ENCODE measurements at regions not wholly inside any gene's neighbourhood (a gene's known extent, or its start where the extent isn't known, plus 50 kb on each side); places are given as distances from the start of the nearest gene placed in this dataset.

GRCh38 chr16:79358188-79358587, 242.3 kb downstream of the MAF start:
- H3K9me1 ChIP-seq (ENCODE audit: control insufficient read depth, insufficient read depth, low read length) = no peaks in the 10 kb centered on the region
- no peak overlapping the region for H3K4me2 ChIP-seq (ENCODE audit: insufficient read depth, low read length)
- H3K36me3 ChIP-seq (ENCODE audit: control insufficient read depth, insufficient read depth, low read length) = no peaks in the 10 kb centered on the region
- H3K4me3 ChIP-seq = no peak overlapping the region
- WGBS (ENCODE audit: insufficient coverage, low coverage, missing lambda C conversion rate) = 1% methylated on average over 9 of the region's 9 CpGs
- peaks cover 10 to 41% of the 10 kb centered on the region in 2 experiments; a peak in 4 of 5 replicates for H3K27me3 ChIP-seq (ENCODE audit: control insufficient read depth in 2 of 2, insufficient read depth in 2 of 2, low read length in 2 of 2)
- TF ChIP-seq ZNF764 (CRISPR knock-in tag; IDR thresholded peaks at IDR 0.05; ENCODE audit: low read depth) (no peak), FIP1L1 (IDR thresholded peaks at IDR 0.05; ENCODE audit: low read depth, low read length, poor library complexity, severe bottlenecking) (no peak), ZNF146 (CRISPR knock-in tag; IDR thresholded peaks at IDR 0.05; ENCODE audit: unreplicated experiment) (no peak), TAF15 (IDR thresholded peaks at IDR 0.05; ENCODE audit: low read depth, low read length) (no peak), MAX (CRISPR knock-in tag; IDR thresholded peaks at IDR 0.05) (no peak), ZC3H4 (CRISPR knock-in tag; IDR thresholded peaks at IDR 0.05; ENCODE audit: borderline replicate concordance) (no peak), MEIS2 (IDR thresholded peaks at IDR 0.05; ENCODE audit: partially characterized antibody) (no peak), ZBTB17 (CRISPR knock-in tag; IDR thresholded peaks at IDR 0.05) (no peak), XRCC4 (IDR thresholded peaks at IDR 0.05; ENCODE audit: extremely low read depth, insufficient read depth, insufficient read length) (no peak), BCL6 (CRISPR knock-in tag; IDR thresholded peaks at IDR 0.05) (no peak)
- H3K9me3 ChIP-seq (replicated peaks; ENCODE audit: control insufficient read depth, insufficient read depth, low read depth, low read length) = no peaks in the 10 kb centered on the region
- in situ Hi-C loops (cut with MboI) = no loop called here
- POLR2A ChIA-PET = no interaction called here
- FAIRE-seq (no peak), DNase-seq (ENCODE audit: extremely low read depth in 1 of 4, low spot score in 3 of 4) (no peak), ATAC-seq (no peak)
- H3K27ac ChIP-seq (ENCODE audit: extremely low read depth, low read depth, low read length) = no peak overlapping the region
- no peak overlapping the region for H2AFZ ChIP-seq (ENCODE audit: low read depth, low read length)
- H3K4me1 ChIP-seq (replicated peaks in 1 of 2; ENCODE audit: control insufficient read depth in 2 of 2, insufficient read depth in 2 of 2, low read length in 2 of 2) = no peaks in the 10 kb centered on the region
- H4K20me1 ChIP-seq (replicated peaks; ENCODE audit: control insufficient read depth, insufficient read depth, low read length) = peaks cover 3% of the 10 kb centered on the region; the same call in 1 of the 2 replicates
- CTCF ChIA-PET (ENCODE audit: low intra/inter-chr PET ratio) = no interaction called here
- intact Hi-C loops (cut with micrococcal nuclease) = no loop called here
- BruUV-seq (replicated peaks) = no TSS peak
- H3K79me2 ChIP-seq (ENCODE audit: control insufficient read depth, insufficient read depth, low read length) = no peaks in the 10 kb centered on the region
- no peak overlapping the region for H3K9ac ChIP-seq (ENCODE audit: insufficient read depth in 1 of 2, low read depth in 2 of 2, low read length in 2 of 2)
